HG02970 (cell line): ENCODE measurements at regions not wholly inside any gene's neighbourhood (a gene's known extent, or its start where the extent isn't known, plus 50 kb on each side); places are given as distances from the start of the nearest gene placed in this dataset.

Experiments used
- ATAC-seq: cut with Tn5 transposase; IDR thresholded peaks from one replicate; pipeline ENCODE4 v1.9.1; 2021; ENCODE audit warnings: mild to moderate bottlenecking, moderate library complexity, moderate number of reproducible peaks; ENCODE audit not compliant: unreplicated experiment, low FRiP score

- no peak for ATAC-seq
Measured at GRCh38 chr7:155178096-155178495, 108.0 kb downstream of the HTR5A start.

GRCh38 chr7:155181768-155182167, 111.6 kb downstream of the HTR5A start:
- ATAC-seq = no peak

- no peak for ATAC-seq
Measured at GRCh38 chr7:155182406-155182970, 112.4 kb downstream of the HTR5A start.

GRCh38 chr7:155183655-155184054, 113.5 kb downstream of the HTR5A start:
- ATAC-seq = no peak

- ATAC-seq = no peak
Measured at GRCh38 chr7:155184923-155185322, 112.8 kb upstream of the INSIG1 start.

- no peak for ATAC-seq
Measured at GRCh38 chr7:155187061-155187785, 110.5 kb upstream of the INSIG1 start.

- ATAC-seq = no peak
Measured at GRCh38 chr7:155188357-155188756, 109.3 kb upstream of the INSIG1 start.

GRCh38 chr7:155188821-155189581, 108.7 kb upstream of the INSIG1 start:
- no peak for ATAC-seq

- no peak for ATAC-seq
Measured at GRCh38 chr7:155189590-155189989, 108.1 kb upstream of the INSIG1 start.

GRCh38 chr7:155190688-155191087, 107.0 kb upstream of the INSIG1 start:
- ATAC-seq = no peak

- no peak for ATAC-seq
Measured at GRCh38 chr7:155191137-155191536, 106.5 kb upstream of the INSIG1 start.

- ATAC-seq = no peak
Measured at GRCh38 chr7:155191901-155192478, 105.7 kb upstream of the INSIG1 start.

- ATAC-seq = no peak
Measured at GRCh38 chr7:155192961-155193640, 104.6 kb upstream of the INSIG1 start.

GRCh38 chr7:155193716-155194115, 104.0 kb upstream of the INSIG1 start:
- ATAC-seq = no peak

GRCh38 chr7:155194382-155195140, 103.1 kb upstream of the INSIG1 start:
- ATAC-seq = no peak

GRCh38 chr7:155195939-155196523, 101.6 kb upstream of the INSIG1 start:
- no peak for ATAC-seq

GRCh38 chr7:155198196-155198892, 99.3 kb upstream of the INSIG1 start:
- no peak for ATAC-seq

GRCh38 chr7:155198901-155199845, 98.5 kb upstream of the INSIG1 start:
- no peak for ATAC-seq
